Caco-2 (cell line): ENCODE measurements at regions not wholly inside any gene's neighbourhood (a gene's known extent, or its start where the extent isn't known, plus 50 kb on each side); places are given as distances from the start of the nearest gene placed in this dataset.

Experiments used
- BruUV-seq: library from RNA; stranded (reverse); fragments of 400-500 nt; replicated peaks from 2 replicates; lab custom pipeline; 2021; lab: Mats Ljungman, UMichigan
- CTCF ChIA-PET: fragments of 300-600 bp; sonication (Branson Sonifier 250); formaldehyde crosslinking; loops from one replicate; lab custom pipeline; 2022; ENCODE audit warnings: antibody characterized with exemption; lab: Charles Lee
- POLR2A ChIA-PET: fragments of 300-600 bp; sonication (Branson Sonifier 250); formaldehyde crosslinking; loops from one replicate; lab custom pipeline; 2022; ENCODE audit warnings: antibody characterized with exemption; lab: Charles Lee
- DNase-seq, 2 experiments: peaks; one replicate each; pipeline versions ENCODE4 v3.0.0 to v3.0.0-alpha.2; 2020 to 2022
- H3K27me3 ChIP-seq: replicated peaks from 2 replicates; pipeline ENCODE4 v1.6.0; 2011; ENCODE audit warnings: low read length; ENCODE audit not compliant: control insufficient read depth, insufficient read depth
- H3K36me3 ChIP-seq: 2 replicates; pipeline ENCODE4 v1.5.1; 2011; ENCODE audit warnings: low read length; ENCODE audit not compliant: control insufficient read depth, insufficient read depth
- H3K4me1 ChIP-seq: fragments of 250-450 bp; sonication (Bioruptor Pico); 2 replicates; pipeline ENCODE4 v1.5.1; 2020; ENCODE audit warnings: mild to moderate bottlenecking
- H3K4me3 ChIP-seq: 2 replicates; pipeline ENCODE4 v1.5.1; 2011; ENCODE audit warnings: low read depth, mild to moderate bottlenecking, control low read depth, low read length
- H3K9me3 ChIP-seq: fragments of 250-450 bp; sonication (Bioruptor Pico); 2 replicates; pipeline ENCODE4 v1.5.1; 2020; ENCODE audit warnings: mild to moderate bottlenecking, moderate library complexity
- H3K27ac Mint-ChIP-seq: one replicate; pipeline ENCODE4 v1.8.0; 2022; ENCODE audit warnings: mixed read lengths; ENCODE audit not compliant: unreplicated experiment
- H3K27me3 Mint-ChIP-seq: one replicate; pipeline ENCODE4 v1.8.0; 2022; ENCODE audit warnings: mixed read lengths; ENCODE audit not compliant: insufficient read depth, unreplicated experiment
- H3K36me3 Mint-ChIP-seq: one replicate; pipeline ENCODE4 v1.8.0; 2022; ENCODE audit warnings: mild to moderate bottlenecking, mixed read lengths; ENCODE audit not compliant: insufficient read depth, unreplicated experiment
- H3K4me1 Mint-ChIP-seq: one replicate; pipeline ENCODE4 v1.8.0; 2022; ENCODE audit warnings: low read depth, mixed read lengths; ENCODE audit not compliant: unreplicated experiment
- H3K4me3 Mint-ChIP-seq: one replicate; pipeline ENCODE4 v1.8.0; 2022; ENCODE audit warnings: mild to moderate bottlenecking, moderate library complexity, mixed read lengths; ENCODE audit not compliant: unreplicated experiment
- H3K9me3 Mint-ChIP-seq: one replicate; pipeline ENCODE4 v1.8.0; 2022; ENCODE audit warnings: mixed read lengths; ENCODE audit not compliant: unreplicated experiment
- CTCF ChIP-seq, 2 experiments: fragments of 200-600 bp in 1 of 2; IDR thresholded peaks; 1 replicate in 1 of 2; 2 replicates in 1 of 2; pipeline versions ENCODE4 v1.5.1 to v1.8.0; 2011 to 2022; ENCODE audit warnings: antibody characterized with exemption in 1 of 2, control low read depth in 1 of 2, inconsistent platforms in 1 of 2, low read depth in 1 of 2, low read length in 1 of 2, mild to moderate bottlenecking in 1 of 2, moderate library complexity in 1 of 2; ENCODE audit not compliant: insufficient read depth in 1 of 2, severe bottlenecking in 1 of 2, unreplicated experiment in 1 of 2
- intact Hi-C: fragments of 100-400 bp; cut with micrococcal nuclease; formaldehyde crosslinking; loops from one replicate; pipeline ENCODE4 v1.10.0; 2022; ENCODE audit not compliant: unreplicated experiment

- no peak overlapping the region for H3K4me3 Mint-ChIP-seq
- no peaks in the 10 kb centered on the region for H3K4me1 Mint-ChIP-seq
- Histone ChIP-seq H3K9me3 (no peaks in the 10 kb centered on the region), H3K4me3 (no peak overlapping the region), H3K36me3 (no peaks in the 10 kb centered on the region), H3K27me3 (no peaks in the 10 kb centered on the region), H3K4me1 (no peaks in the 10 kb centered on the region)
- H3K9me3 Mint-ChIP-seq = no peaks in the 10 kb centered on the region
- CTCF ChIA-PET = no interaction called here
- H3K36me3 Mint-ChIP-seq = no peaks in the 10 kb centered on the region
- peaks cover 4% of the 10 kb centered on the region for H3K27me3 Mint-ChIP-seq
- intact Hi-C loops = no loop called here
- no TSS peak for BruUV-seq
- DNase-seq = no peak
- POLR2A ChIA-PET = no interaction called here
- H3K27ac Mint-ChIP-seq = no peak overlapping the region
- TF ChIP-seq CTCF (IDR thresholded peaks at IDR 0.05; ENCODE audit: insufficient read depth in 1 of 2, low read depth in 1 of 2, low read length in 1 of 2, severe bottlenecking in 1 of 2, unreplicated experiment in 1 of 2) = no peak
Observed at GRCh38 chr2:103921161-103921560, 932.8 kb upstream of the POU3F3 start.

- no peaks in the 10 kb centered on the region for H3K9me3 Mint-ChIP-seq
- no peak for DNase-seq
- BruUV-seq = no TSS peak
- TF ChIP-seq CTCF (IDR thresholded peaks at IDR 0.05; ENCODE audit: insufficient read depth in 1 of 2, low read depth in 1 of 2, low read length in 1 of 2, severe bottlenecking in 1 of 2, unreplicated experiment in 1 of 2) = no peak
- no peaks in the 10 kb centered on the region for H3K36me3 Mint-ChIP-seq
- H3K4me1 ChIP-seq = no peaks in the 10 kb centered on the region
- no peaks in the 10 kb centered on the region for H3K36me3 ChIP-seq
- H3K4me3 Mint-ChIP-seq = no peak overlapping the region
- no peaks in the 10 kb centered on the region for H3K9me3 ChIP-seq
- no peak overlapping the region for H3K27ac Mint-ChIP-seq
- H3K4me1 Mint-ChIP-seq = no peaks in the 10 kb centered on the region
- ChIA-PET CTCF (no interaction called here), POLR2A (no interaction called here)
- H3K27me3 Mint-ChIP-seq = no peaks in the 10 kb centered on the region
- intact Hi-C loops = no loop called here
- H3K27me3 ChIP-seq = no peaks in the 10 kb centered on the region
- H3K4me3 ChIP-seq = no peak overlapping the region
Observed at GRCh38 chr2:103942199-103942598, 911.7 kb upstream of the POU3F3 start.

- no TSS peak for BruUV-seq
- intact Hi-C loops = no loop called here
- Histone ChIP-seq H3K4me1 (no peaks in the 10 kb centered on the region), H3K4me3 (no peak overlapping the region), H3K27me3 (no peaks in the 10 kb centered on the region), H3K36me3 (no peaks in the 10 kb centered on the region), H3K9me3 (no peaks in the 10 kb centered on the region)
- Mint-ChIP-seq H3K4me1 (no peaks in the 10 kb centered on the region), H3K36me3 (no peaks in the 10 kb centered on the region), H3K9me3 (no peaks in the 10 kb centered on the region), H3K27me3 (no peaks in the 10 kb centered on the region), H3K4me3 (no peak overlapping the region), H3K27ac (no peak overlapping the region)
- CTCF ChIA-PET = no interaction called here
- TF ChIP-seq CTCF (IDR thresholded peaks at IDR 0.05; ENCODE audit: insufficient read depth in 1 of 2, low read depth in 1 of 2, low read length in 1 of 2, severe bottlenecking in 1 of 2, unreplicated experiment in 1 of 2) = no peak
- no peak for DNase-seq
- POLR2A ChIA-PET = no interaction called here
Observed at GRCh38 chr2:103945083-103945482, 908.8 kb upstream of the POU3F3 start.
